Activated CD4-positive, alpha-beta T cell treated with anti-CD3 and anti-CD28 coated beads, Interleukin-2, amount 50 U/mL, for 1 hour (primary cell): ENCODE measurements at regions not wholly inside any gene's neighbourhood (a gene's known extent, or its start where the extent isn't known, plus 50 kb on each side); places are given as distances from the start of the nearest gene placed in this dataset.

Experiments used
- DNase-seq: peaks from one replicate; pipeline ENCODE4 v3.0.0-alpha.2; 2020

GRCh38 chr16:86356804-86357203 is 153.5 kb upstream of the FOXF1 start:
- no peak for DNase-seq

- no peak for DNase-seq
These were observed 153.0 kb upstream of the FOXF1 start for GRCh38 chr16:86357303-86357702.

DNA sequence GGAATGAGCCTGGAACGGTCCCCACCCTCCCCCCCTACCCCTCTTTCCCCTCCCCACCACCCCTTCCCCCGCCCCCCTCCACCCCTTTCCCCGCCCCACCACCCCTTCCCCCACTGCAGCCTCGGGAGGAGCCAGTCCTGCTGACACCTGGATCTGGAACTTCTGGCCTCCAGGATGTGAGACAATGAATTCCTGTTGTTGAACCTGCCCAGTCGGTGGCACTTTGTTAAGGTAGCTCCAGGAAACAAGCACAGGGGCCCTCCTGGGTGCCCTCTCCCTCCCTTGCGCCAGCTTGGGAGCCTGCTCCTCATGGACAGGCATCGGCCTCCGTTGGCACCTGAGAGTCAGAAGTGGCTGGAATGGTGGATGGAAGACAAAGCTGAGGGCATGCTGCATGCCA is 152.4 kb upstream of the FOXF1 start:
- DNase-seq = no peak

GRCh38 chr16:86359571-86359970 is 150.8 kb upstream of the FOXF1 start:
- no peak for DNase-seq

- DNase-seq = no peak
These were observed 148.0 kb upstream of the FOXF1 start for GRCh38 chr16:86362155-86362849.

GRCh38 chr16:86363057-86363490 is 147.3 kb upstream of the FOXF1 start:
- no peak for DNase-seq

- no peak for DNase-seq
These were observed 146.3 kb upstream of the FOXF1 start for GRCh38 chr16:86363836-86364618.

GRCh38 chr16:86364653-86365380 is 145.5 kb upstream of the FOXF1 start:
- DNase-seq = no peak

DNA sequence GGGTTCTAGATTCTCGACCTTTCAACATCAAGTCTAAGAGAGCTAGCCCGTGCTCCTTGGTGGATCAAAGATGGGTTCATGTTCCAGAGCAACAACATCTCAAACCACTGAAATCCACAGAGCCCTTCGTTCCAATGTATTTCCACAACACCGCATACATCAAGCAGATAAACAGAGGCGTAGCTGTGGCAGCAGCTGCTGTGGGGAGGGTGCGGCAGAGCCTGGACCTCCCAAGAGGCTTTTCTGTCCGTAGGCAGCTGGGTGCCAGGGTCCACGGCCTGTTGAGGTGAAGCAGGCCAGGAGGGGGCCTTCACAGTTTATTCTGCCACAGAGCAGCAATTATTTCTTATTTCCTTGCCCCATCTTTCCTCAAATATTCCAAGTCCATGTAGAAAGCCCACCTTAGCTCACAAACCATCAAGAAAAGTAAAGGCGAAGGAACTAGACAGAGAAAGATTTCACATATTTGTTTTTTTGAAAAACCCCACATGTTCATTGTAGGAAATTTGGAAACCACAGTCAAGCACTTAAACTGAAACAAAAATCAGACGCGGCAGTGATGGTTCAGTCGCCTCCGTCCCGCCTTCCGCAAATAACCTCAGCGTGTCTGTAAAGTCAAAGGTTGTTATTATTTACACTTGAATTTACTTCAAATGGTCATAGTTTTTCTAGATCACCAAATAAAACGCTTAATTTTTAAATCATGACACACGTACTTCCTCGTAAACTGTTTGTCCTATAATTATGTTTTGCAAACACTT is 144.6 kb upstream of the FOXF1 start:
- DNase-seq = no peak

DNA sequence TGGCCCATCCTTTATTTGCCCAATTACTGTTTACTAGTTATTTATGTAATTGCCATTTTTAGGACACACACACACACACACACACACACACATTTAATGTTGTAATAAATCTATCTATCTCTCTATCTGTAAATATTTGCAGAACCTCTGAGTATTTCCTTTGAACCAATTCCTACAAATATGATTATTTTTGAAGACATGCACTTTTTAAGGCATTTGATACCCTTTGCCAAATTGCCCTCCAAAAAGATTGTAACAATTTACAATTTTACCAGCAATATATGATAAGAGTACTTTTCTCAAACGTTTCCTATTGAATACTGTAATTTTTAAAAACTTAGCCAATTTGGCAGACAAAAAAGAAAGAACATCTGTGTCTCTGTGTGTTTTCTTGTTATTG is 143.8 kb upstream of the FOXF1 start:
- DNase-seq = no peak

- no peak for DNase-seq
These were observed 142.8 kb upstream of the FOXF1 start for GRCh38 chr16:86367291-86368072.

DNA sequence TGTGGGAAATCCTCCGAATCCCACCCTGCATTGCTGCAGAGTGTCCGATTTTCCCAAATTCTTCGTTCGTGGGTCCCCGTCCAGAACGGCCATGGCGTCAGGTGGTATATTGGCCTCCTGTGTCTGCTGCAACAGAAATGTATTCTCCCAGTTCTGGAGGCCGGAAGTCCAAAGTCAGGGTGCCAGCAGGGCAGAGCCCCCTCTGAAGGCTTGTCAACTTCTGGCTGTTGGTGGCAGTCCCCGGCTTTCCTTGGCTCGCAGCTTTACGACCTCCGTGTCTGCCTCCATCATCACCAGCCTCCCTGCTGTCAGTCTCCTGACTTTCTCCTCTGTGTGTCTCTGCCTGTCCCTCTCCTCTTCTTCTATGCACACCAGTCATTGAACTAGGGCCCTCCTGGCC is 142.1 kb upstream of the FOXF1 start:
- no peak for DNase-seq

DNA sequence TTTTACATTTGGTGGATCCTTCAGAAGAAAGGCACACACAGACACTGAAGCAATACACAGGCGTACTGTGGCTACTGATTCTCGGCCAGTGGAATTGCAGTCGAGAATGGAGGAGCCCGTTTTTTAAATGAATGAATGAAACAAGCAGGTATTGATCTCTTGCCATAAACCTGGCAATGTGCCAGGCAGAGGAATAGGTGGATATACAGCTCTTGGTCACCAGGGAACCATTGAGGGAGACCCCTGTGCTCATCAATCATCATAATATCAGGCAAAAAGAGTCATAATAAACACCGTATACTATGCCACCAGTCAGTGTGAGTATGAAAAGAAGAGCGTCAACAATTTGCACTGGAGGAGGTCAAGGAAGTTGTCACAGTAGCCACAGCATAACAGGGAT is 140.3 kb upstream of the FOXF1 start:
- DNase-seq = no peak

- DNase-seq = no peak
These were observed 139.1 kb upstream of the FOXF1 start for GRCh38 chr16:86371083-86371803.

DNA sequence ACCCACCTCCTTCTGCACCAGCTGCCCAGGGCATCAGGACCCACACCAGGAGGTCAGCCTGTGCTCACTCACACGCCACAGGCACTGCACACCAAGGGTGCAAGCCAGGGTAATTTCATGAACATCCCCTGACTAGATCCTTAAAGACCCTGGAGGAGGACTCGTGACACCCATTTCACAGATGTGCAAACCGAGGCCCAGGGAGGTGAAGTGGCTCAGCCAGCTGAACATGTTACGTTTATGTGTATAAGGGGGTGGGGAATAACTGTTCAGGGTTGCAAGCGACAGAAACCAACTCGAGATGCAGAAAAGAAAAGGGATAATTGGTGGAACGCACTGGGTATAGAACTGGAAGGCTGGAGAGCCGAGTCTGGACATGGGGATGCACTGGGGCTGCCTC is 138.1 kb upstream of the FOXF1 start:
- no peak for DNase-seq

DNA sequence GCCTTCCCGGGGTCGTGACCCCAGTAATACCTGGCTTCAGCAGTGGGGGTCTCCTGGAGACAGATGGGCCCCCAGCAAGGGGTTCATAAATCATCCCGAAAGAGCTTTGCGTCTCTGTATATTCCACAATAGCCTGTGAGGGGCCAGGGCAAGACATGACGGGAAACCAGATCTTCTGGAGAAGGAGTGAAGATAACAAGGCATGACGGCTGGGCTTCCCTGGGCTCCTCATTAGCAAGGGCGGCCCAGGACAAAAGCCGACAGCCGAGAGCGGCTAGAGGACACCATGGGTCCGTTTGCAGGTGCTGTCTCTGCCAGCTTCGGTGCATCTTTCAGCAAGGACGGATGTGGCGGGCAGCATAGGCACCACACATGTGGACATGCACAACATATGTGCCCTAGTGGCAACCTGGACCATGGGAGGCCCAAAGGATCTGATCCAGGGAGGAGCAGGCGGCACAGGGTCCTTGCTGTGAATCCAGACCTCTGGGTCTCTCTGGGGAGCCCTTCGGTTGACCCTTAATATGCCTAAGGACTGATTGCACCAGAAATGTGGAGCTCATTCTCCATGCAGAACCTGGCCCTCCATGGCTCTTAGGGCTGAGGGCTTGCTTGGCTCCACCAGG is 136.9 kb upstream of the FOXF1 start:
- no peak for DNase-seq

DNA sequence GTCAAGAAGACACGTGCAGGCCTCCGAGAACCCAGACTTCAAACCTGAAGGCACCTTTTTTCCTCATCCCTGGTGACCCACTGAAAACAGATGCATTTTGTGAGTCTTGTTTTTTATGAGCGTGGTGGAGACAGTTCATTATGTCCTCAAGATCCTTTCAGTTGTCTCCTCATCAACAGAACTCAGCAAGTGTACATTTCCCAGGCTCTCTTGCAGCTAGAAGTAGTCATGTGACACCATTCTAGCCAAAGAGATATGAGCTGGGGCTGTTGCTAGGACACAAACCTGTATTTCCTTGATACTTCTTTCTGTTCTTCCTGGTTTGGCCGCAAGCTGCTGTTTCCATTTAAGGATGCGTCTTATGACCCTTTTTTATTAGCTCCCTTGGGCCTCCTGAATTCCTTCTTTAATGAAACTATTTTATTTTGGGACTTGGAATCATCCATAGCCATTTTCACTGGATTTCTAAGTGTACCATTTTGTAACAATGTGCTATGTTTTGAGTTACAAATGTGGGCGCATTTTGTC is 135.7 kb upstream of the FOXF1 start:
- no peak for DNase-seq

DNA sequence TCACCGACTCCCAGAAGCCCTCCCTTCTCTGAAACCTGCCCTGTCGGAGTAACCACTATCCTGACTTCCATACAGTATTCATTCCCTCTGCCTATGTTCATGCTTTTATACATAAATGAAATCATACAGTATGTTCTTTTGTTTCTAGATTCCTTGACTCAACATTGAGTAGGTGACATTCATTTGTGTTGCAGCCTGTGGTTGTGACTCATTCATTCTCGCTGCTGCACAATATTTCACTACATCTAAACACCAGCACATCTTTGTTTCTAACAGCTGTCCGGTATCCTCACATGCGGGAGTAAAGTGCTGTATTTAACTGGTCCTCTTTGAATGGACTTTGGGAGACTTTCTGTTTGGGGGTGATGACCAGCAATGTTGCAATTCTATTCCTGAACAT is 135.0 kb upstream of the FOXF1 start:
- no peak for DNase-seq

DNA sequence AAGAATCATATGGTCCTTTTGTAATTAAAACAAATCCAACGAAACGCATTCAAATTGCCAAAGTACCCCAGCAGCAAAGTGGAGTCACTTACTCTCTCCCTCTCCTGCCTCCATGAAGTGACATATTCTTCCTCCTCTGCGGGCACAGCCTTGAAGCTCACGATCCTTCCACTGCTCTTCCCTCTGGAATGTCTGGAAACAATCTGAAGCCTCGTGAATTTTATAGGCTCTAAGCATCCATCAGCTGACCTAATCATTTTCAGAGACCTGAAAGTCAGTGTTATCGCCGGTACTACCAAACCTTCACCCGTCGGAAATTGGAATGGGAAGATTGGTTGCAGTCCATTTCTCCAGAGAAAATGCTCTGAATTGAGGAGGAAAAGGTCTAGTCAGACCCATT is 134.5 kb upstream of the FOXF1 start:
- DNase-seq = no peak

DNA sequence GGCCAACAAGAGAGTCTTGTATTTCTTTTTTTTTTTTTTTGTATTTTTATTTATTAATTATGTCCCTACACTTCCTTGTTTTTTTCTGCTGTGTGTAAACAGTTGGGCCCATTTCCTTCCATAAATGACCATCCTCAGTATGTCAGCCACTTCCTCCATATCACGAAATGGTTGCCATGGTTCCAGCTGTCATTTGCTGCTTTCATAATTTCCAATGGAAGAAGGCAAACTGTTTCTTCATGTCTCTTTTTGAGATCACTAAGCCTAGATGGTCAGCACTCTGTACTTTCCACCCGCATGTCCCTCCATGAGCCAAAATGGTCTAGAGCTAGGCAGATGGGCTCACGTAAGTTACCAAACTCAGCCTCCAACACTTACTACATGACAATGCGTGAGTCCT is 133.5 kb upstream of the FOXF1 start:
- DNase-seq = no peak
